Ishikawa (cell line): ENCODE measurements at regions not wholly inside any gene's neighbourhood (a gene's known extent, or its start where the extent isn't known, plus 50 kb on each side); places are given as distances from the start of the nearest gene placed in this dataset.

Experiments
- EGR1 ChIP-seq: IDR thresholded peaks from 2 replicates; pipeline ENCODE4 v1.6.1; 2012
- EP300 ChIP-seq: IDR thresholded peaks from 2 replicates; pipeline ENCODE4 v1.6.1; 2012; ENCODE audit warnings: borderline replicate concordance
- FOXM1 ChIP-seq: IDR thresholded peaks from 2 replicates; pipeline ENCODE4 v1.6.1; 2012; ENCODE audit warnings: low read depth, borderline replicate concordance
- RAD21 ChIP-seq: IDR thresholded peaks from 2 replicates; pipeline ENCODE4 v1.6.1; 2012; ENCODE audit warnings: low read depth
- REST ChIP-seq: IDR thresholded peaks from 2 replicates; pipeline ENCODE4 v1.6.1; 2012; ENCODE audit warnings: low read depth, mild to moderate bottlenecking
- TCF12 ChIP-seq: IDR thresholded peaks from 2 replicates; pipeline ENCODE4 v1.6.1; 2012; ENCODE audit warnings: low read depth
- TEAD4 ChIP-seq: IDR thresholded peaks from 2 replicates; pipeline ENCODE4 v1.6.1; 2012
- USF1 ChIP-seq: IDR thresholded peaks from 2 replicates; pipeline ENCODE4 v1.6.1; 2012
- ZBTB7A ChIP-seq: IDR thresholded peaks from 2 replicates; pipeline ENCODE4 v1.6.1; 2012; ENCODE audit warnings: low read depth
- TF ChIP-seq, protein P1 (sequence below): IDR thresholded peaks from 2 replicates; pipeline ENCODE4 v1.6.1; 2012

GRCh38 chr2:3022841-3023372, 354.7 kb downstream of the EIPR1 start:
- TF ChIP-seq RAD21 = no peak
- TF ChIP-seq, protein P1, sequence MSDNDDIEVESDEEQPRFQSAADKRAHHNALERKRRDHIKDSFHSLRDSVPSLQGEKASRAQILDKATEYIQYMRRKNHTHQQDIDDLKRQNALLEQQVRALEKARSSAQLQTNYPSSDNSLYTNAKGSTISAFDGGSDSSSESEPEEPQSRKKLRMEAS = no peak
- TF ChIP-seq TCF12 = no peak
- TF ChIP-seq REST = no peak
- no peak for TF ChIP-seq TEAD4
- no peak for TF ChIP-seq EGR1
- TF ChIP-seq EP300 = no peak
- no peak for TF ChIP-seq USF1
- no peak for TF ChIP-seq FOXM1
- TF ChIP-seq ZBTB7A = no peak
